ENCODE measurements at regions not wholly inside any gene's neighbourhood (a gene's known extent, or its start where the extent isn't known, plus 50 kb on each side); places are given as distances from the start of the nearest gene placed in this dataset.

- TF ChIP-seq CTCF (conservative IDR thresholded peaks at IDR 0.05 in 1 of 2, IDR thresholded peaks at IDR 0.05 in 1 of 2; ENCODE audit: low read depth in 1 of 2, low read length in 2 of 2) = no peak
- no peak for TF ChIP-seq EZH2 (IDR thresholded peaks at IDR 0.05; ENCODE audit: low read length, missing control alignments)
These were observed 346.8 kb downstream of the ETNK1 start for GRCh38 chr12:22971701-22972191.
